Endothelial cell of hepatic sinusoid (primary cell): ENCODE measurements at regions not wholly inside any gene's neighbourhood (a gene's known extent, or its start where the extent isn't known, plus 50 kb on each side); places are given as distances from the start of the nearest gene placed in this dataset.

ENCODE experiments used
- in situ Hi-C: cut with HindIII; loops from 2 replicates; pipeline ENCODE4 v1.10.0; 2017; ENCODE audit warnings: low sequenced_read_pairs

DNA sequence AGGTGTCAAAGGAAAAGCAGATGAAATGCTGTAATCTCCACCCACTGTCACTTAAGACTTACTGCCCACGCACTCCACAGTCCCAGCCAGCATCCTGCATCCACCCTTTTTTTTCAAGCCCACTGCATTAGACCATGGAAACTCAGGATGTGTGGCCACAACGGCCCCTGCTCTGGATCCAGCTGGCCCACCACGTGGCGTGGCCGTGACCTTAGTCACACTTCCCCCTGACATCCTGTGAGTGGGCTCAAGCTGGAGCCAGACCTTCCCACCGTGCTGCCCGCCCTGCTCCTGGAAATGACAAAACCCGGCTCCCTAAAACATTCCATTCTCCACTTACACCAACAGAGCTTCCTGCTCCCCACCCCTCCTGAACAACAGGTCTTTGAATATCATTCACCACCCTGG lies 588.3 kb upstream of the DIPK2B start:
- in situ Hi-C loops, result no loop called here

DNA sequence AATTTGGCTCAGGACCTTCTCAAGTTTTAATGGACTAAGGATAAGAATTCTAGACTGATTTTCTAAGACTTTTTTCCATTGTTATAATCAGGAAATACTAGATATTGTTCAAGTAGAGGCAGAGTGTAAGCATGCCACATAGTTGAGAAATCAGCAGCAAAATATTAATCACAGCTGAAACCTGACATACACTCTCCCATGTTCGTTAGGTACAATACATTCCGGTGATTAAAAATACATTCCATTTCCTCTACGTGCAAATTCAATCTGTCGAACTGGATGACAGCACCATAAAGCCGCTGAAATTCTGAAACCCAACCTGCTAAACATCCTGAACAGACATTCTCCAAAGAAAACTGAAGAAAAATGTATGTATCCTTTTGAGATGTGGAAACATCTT lies 587.6 kb upstream of the DIPK2B start:
- in situ Hi-C loops, result no loop called here

DNA sequence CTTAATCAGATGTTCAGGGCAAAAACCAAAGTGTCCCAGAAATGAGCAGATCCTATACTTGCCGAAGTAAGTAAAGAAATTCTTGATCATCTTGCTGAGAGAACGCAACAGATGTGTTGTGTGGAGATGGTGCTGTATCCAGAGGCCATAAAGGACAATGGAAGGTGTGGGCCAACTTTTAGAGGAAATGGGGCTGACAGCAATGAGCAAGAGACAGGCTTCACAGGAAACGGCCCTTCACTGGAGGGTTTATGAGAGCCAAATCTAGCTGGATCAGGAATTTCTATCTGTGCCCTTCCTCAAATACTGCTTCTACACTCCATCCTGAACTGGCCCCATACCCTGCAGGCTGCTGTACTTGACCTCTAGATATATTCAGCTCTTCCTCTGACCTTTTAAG lies 583.9 kb upstream of the DIPK2B start:
- in situ Hi-C loops, result no loop called here

DNA sequence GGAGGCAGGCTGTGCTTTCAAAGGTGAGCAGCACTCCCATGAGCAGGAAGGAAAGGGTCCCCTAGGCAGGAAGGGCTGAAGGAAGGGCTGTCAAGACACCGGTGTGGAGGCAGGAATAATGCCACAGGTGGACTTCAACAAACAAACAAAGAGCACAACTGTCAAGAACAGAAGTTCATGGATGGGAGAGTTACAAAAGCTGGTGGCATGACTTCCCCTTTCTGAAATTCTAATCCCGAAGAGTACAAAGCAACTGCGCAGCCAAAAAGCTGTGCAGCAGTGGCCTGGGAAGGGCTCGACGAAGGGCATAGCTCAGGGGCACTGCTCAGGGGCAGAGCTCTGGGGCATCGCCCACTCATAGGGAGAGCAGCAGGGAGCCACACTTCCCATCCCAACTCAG lies 582.3 kb upstream of the DIPK2B start:
- in situ Hi-C loops, result no loop called here

GRCh38 chrX:45781901-45782553 lies 581.4 kb upstream of the DIPK2B start:
- in situ Hi-C loops, result no loop called here

GRCh38 chrX:45778616-45779015 lies 577.9 kb upstream of the DIPK2B start:
- in situ Hi-C loops, result no loop called here

DNA sequence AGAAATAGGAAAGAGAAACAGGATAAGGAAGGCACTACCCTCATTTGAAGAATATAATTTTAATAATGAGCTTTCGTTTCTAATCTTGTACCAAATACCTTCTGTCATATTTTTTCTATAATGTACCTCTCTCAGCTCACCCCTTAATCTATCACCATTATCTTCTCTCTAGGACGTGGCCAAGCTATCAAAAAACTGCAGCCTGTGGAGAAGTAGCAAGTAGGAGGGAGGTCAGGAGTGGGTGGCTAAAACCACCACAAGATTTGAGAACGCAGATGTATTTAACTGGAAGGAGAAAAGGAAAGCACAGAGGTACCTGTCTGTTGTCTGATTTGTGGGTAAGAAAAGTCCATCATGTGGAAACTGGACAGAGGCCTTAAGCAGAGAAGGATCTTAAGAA lies 576.7 kb upstream of the DIPK2B start:
- in situ Hi-C loops, result no loop called here

DNA sequence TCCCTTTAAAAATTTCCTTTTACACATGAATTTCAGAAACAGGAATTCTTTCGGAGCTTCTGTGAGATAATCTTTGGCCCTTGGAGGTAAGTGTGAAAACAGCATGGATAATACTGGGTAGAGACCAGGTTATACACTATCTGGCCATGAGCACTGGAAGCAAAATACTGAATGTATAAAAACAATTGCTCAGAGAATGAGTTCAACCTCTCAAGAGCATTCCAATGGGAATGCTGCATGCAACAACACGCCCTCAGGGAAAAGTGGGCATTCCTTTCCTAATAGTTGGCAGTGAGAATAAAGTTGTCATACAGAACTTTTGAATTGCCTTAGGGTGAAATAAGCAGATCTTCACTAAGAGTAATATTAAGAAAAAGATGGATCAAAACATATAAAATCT lies 574.8 kb upstream of the DIPK2B start:
- in situ Hi-C loops, result no loop called here

GRCh38 chrX:45774961-45775360 lies 574.3 kb upstream of the DIPK2B start:
- in situ Hi-C loops, result loop anchor here (25.0 kb wide), 1 partner anchor 463 kb away; no protein-coding TSS in a partner anchor

DNA sequence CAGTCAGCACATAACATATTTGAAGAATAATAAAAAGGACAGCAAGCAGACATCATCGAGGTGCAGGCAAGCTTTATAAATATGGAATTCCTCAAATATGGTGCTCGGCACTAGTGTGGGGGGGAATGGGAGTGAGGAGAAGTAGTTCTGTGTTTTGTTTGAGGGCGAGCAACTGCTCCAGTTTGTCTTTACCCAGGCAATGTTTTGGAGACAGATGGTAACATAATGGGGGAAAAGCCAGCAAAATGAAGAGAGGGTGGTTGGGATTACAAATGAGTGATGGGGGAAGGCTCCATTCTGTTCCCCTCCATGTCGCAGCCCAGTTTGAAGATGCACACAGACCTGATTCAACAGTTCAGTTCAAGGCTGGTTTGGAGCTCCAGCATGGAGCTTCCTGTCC lies 572.9 kb upstream of the DIPK2B start:
- in situ Hi-C loops, result loop anchor here (25.0 kb wide), 1 partner anchor 461 kb away; no protein-coding TSS in a partner anchor

DNA sequence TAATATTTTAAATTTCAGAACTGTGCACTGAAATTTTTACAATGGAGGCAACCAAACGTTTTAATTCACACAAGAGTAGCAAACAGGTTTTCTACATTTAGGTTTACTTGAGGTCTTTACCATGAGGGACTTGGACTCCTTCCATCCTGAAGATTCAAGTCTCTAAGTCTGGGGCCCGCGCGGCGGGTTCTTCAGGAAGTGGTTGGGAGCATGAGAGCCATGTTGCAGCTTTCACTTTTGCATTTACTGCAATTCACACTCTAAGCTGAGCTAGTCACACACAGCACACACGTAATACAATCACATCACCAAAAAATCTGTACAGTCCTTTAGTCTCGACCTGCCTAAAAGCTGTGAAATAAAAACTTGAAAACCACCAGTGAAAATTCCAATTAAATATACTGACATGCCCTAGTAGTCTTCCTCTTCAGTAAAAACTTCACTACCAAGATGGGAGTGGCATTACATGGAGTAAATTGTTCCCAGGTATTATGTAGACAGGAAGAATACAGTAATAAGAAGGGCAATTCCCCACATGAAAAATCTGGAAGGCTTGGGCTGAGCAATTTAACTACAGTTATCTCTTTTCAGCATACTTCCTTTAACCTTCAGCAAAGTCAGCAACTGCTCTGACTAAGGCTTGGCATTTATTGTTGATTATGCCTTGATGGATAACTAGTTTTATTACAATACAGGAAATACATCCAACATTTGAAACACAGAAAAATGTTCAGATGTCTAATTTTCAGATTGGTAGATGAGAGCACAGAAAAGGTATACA lies 571.1 kb upstream of the DIPK2B start:
- in situ Hi-C loops, result loop anchor here (25.0 kb wide), 1 partner anchor 459 kb away; no protein-coding TSS in a partner anchor

DNA sequence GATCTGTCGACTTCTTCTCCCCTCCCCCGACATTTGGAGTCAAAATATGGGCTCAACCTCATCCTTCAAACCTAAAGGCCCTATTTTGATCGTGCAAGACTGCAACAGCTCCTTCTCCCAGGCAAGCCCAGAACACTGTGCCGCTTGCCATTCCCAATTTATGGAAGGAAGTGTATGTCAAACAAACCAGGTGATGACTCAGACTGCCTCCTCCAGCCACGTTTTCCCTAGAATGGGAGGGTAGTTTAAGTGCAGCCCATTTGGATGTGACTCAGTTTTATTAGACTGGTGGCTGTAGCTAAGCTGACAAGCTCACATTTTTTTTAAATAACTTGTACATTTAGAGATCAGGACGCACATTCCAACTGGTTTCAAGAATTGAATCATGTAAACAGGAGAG lies 570.4 kb upstream of the DIPK2B start:
- in situ Hi-C loops, result loop anchor here (25.0 kb wide), 1 partner anchor 459 kb away; no protein-coding TSS in a partner anchor

DNA sequence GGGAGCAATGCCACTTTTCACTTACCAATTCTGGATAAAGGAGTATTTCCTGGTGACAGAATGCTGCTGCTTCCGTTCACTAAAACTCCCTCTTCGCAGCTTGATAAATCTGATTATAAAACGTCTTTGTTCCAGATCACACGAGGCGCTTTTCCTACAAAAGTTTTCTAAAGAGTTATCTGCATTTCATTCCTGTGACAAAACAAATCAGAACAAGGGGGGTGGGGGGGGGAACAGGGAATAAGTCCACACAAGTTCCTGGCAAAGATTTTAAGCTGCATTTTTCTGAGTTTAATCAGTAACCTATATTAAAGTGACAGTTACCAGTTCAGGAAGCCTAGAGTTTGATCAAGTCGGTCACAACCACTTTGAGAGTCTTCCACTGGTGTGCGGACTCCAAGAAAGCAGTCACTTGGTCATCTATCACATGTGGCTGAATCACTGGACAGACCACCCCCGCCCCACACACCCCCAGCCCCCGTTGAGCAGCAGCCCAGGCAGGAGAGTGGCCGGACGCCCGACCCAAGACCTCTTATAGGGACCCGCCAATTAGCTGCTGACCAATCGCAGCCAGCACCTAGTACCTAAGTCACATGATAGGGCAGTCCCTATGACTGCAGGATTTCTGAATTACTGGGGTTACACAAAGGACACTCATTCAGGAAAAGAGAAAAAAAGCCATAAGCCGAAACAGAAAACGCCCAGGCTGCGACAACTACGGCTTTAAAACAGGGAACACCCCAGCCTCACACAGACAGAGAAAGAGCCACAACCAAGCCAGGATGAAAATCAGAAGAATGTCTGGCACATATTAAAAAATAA lies 569.3 kb upstream of the DIPK2B start:
- in situ Hi-C loops, result loop anchor here (25.0 kb wide), 1 partner anchor 458 kb away; no protein-coding TSS in a partner anchor

GRCh38 chrX:45768666-45769236 lies 568.1 kb upstream of the DIPK2B start:
- in situ Hi-C loops, result loop anchor here (25.0 kb wide), 1 partner anchor 456 kb away; no protein-coding TSS in a partner anchor

GRCh38 chrX:45766981-45767501 lies 566.4 kb upstream of the DIPK2B start:
- in situ Hi-C loops, result loop anchor here (25.0 kb wide), 1 partner anchor 455 kb away; no protein-coding TSS in a partner anchor

- in situ Hi-C loops, result loop anchor here (25.0 kb wide), 1 partner anchor 453 kb away; no protein-coding TSS in a partner anchor
These were observed 565.1 kb upstream of the DIPK2B start for GRCh38 chrX:45765767-45766166.

- in situ Hi-C loops, result loop anchor here (25.0 kb wide), 1 partner anchor 453 kb away; no protein-coding TSS in a partner anchor
These were observed 564.6 kb upstream of the DIPK2B start for GRCh38 chrX:45765281-45765680.

DNA sequence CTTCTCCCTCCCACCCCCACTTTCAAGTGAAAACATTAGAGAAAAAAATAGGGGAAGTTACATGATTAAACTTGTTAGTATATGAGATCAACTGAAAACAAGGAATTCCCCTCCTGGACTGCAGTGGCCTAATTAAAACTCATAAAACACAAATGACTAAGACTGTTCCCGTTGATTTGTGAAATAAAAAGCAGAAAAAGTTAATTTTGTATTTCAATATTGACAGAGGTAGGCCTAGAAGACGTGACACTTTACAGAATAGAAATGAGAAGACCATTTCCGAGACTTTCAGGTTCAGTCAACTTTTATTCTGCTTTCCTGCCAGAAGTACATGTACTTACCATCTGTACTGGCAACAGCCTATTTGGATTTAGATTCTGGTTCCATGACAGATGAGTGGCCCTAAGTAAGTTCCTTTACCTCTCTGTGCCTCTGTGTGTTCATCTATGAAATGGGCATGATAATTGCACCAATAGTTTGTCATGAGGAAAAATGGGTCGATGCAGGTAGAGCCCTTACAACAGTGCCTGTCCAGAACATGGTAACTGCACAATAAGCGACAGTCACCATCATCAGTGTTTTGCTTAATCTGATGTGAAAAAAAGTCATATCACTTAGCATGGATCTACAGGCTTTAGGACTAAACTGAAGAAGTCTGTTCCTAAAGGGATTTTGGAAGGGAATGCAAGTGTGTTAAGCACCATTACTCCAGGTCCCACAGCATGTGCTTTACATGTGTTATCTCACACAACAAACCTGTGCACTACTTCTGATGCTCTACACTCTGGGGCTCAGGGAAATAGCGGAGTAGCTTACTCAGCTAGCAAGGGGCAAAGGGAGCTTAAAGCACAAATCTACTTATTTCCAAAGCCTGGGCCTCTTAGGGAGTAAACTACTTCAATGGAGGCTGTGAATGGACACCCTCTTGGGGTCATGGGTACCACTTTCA lies 562.3 kb upstream of the DIPK2B start:
- in situ Hi-C loops, result loop anchor here (25.0 kb wide), 1 partner anchor 451 kb away; no protein-coding TSS in a partner anchor

DNA sequence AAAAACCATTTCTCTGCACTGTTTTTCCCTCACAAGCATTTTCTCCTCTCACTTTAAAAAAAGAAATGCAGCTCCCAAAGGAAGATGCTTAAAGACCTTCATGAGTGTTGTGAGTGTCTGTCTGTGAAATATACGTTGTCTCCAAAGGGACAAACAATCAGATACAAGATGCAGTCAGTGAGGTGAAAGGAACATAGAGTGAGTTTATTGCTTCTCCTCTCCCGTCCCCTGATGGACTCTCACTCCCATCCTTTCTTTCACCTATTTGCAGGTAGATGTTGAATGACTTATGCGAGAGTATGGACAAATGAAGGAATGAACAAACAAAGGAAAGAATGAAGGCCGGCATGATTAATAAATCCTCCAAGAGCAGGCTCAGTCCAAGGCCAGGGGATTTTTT lies 561.2 kb upstream of the DIPK2B start:
- in situ Hi-C loops, result loop anchor here (25.0 kb wide), 1 partner anchor 450 kb away; no protein-coding TSS in a partner anchor
